HL-60 (cell line): ENCODE measurements at regions not wholly inside any gene's neighbourhood (a gene's known extent, or its start where the extent isn't known, plus 50 kb on each side); places are given as distances from the start of the nearest gene placed in this dataset.

ENCODE experiments used
- GABPA ChIP-seq: IDR thresholded peaks from 2 replicates; pipeline ENCODE4 v1.6.1; 2012; ENCODE audit warnings: low read depth
- POLR2AphosphoS5 ChIP-seq: IDR thresholded peaks from 2 replicates; pipeline ENCODE4 v1.6.1; 2012; ENCODE audit warnings: low read depth
- SPI1 ChIP-seq: IDR thresholded peaks from 2 replicates; pipeline ENCODE4 v1.6.1; 2012; ENCODE audit warnings: low read depth, mild to moderate bottlenecking, borderline replicate concordance
- TF ChIP-seq, protein P1 (sequence below): IDR thresholded peaks from one replicate; pipeline ENCODE4 v1.5.1; 2011; ENCODE audit warnings: low read length, control low read depth, inconsistent platforms; ENCODE audit not compliant: insufficient read depth
- TF ChIP-seq, protein P2 (sequence below): IDR thresholded peaks from 2 replicates; pipeline ENCODE4 v1.6.1; 2012; ENCODE audit warnings: low read depth; ENCODE audit not compliant: insufficient replicate concordance

DNA sequence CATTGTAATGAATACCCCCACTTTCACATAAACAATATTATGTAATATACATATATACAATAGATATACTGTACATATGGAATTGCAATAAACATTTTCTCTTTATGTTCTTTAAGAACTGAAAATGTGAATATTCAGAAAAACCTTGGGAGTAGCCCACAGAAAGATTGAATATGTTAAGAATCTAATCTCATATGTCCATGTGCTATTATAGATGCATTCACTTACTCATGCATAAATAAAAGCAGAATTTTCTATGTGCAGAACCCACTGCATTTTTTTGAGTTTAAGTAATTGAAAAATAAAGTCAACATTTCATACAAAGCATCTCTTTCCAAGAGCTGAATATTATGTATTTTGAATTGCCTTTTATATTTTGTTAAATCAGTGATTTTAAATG lies 902.3 kb downstream of the PCDH19 start:
- TF ChIP-seq, protein P1, sequence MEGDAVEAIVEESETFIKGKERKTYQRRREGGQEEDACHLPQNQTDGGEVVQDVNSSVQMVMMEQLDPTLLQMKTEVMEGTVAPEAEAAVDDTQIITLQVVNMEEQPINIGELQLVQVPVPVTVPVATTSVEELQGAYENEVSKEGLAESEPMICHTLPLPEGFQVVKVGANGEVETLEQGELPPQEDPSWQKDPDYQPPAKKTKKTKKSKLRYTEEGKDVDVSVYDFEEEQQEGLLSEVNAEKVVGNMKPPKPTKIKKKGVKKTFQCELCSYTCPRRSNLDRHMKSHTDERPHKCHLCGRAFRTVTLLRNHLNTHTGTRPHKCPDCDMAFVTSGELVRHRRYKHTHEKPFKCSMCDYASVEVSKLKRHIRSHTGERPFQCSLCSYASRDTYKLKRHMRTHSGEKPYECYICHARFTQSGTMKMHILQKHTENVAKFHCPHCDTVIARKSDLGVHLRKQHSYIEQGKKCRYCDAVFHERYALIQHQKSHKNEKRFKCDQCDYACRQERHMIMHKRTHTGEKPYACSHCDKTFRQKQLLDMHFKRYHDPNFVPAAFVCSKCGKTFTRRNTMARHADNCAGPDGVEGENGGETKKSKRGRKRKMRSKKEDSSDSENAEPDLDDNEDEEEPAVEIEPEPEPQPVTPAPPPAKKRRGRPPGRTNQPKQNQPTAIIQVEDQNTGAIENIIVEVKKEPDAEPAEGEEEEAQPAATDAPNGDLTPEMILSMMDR: no peak
- TF ChIP-seq, protein P2, sequence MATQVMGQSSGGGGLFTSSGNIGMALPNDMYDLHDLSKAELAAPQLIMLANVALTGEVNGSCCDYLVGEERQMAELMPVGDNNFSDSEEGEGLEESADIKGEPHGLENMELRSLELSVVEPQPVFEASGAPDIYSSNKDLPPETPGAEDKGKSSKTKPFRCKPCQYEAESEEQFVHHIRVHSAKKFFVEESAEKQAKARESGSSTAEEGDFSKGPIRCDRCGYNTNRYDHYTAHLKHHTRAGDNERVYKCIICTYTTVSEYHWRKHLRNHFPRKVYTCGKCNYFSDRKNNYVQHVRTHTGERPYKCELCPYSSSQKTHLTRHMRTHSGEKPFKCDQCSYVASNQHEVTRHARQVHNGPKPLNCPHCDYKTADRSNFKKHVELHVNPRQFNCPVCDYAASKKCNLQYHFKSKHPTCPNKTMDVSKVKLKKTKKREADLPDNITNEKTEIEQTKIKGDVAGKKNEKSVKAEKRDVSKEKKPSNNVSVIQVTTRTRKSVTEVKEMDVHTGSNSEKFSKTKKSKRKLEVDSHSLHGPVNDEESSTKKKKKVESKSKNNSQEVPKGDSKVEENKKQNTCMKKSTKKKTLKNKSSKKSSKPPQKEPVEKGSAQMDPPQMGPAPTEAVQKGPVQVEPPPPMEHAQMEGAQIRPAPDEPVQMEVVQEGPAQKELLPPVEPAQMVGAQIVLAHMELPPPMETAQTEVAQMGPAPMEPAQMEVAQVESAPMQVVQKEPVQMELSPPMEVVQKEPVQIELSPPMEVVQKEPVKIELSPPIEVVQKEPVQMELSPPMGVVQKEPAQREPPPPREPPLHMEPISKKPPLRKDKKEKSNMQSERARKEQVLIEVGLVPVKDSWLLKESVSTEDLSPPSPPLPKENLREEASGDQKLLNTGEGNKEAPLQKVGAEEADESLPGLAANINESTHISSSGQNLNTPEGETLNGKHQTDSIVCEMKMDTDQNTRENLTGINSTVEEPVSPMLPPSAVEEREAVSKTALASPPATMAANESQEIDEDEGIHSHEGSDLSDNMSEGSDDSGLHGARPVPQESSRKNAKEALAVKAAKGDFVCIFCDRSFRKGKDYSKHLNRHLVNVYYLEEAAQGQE: no peak
- no peak for TF ChIP-seq POLR2AphosphoS5
- TF ChIP-seq GABPA: no peak
- no peak for TF ChIP-seq SPI1
